Activated CD8-positive, alpha-beta T cell treated with anti-CD3 and anti-CD28 coated beads for 36 hours (primary cell): ENCODE measurements at regions not wholly inside any gene's neighbourhood (a gene's known extent, or its start where the extent isn't known, plus 50 kb on each side); places are given as distances from the start of the nearest gene placed in this dataset.
"Not testable (repeated sequence)": the region's sequence is repeated elsewhere in the genome, so short reads cannot be mapped to it uniquely, and the experiment has no call there.

Source experiments
- ATAC-seq: fragments of 200-7000 bp; cut with Tn5 transposase; one replicate; pipeline ENCODE4 v1.10.0; 2021; ENCODE audit warnings: mild to moderate bottlenecking, moderate library complexity
- CTCF ChIA-PET: fragments of 350-600 bp; sonication (Branson Sonifier 250); formaldehyde crosslinking; loops from one replicate; lab custom pipeline; 2021; ENCODE audit warnings: antibody characterized with exemption; lab: Charles Lee
- POLR2A ChIA-PET: fragments of 350-600 bp; sonication (Branson Sonifier 250); formaldehyde crosslinking; loops from one replicate; lab custom pipeline; 2021; ENCODE audit warnings: antibody characterized with exemption; lab: Charles Lee
- DNase-seq: peaks from one replicate; pipeline ENCODE4 v3.0.0-alpha.2; 2020
- H3K27ac Mint-ChIP-seq: one replicate; pipeline ENCODE4 v1.8.0; 2021; ENCODE audit warnings: mild to moderate bottlenecking, mixed read lengths
- H3K27me3 Mint-ChIP-seq: one replicate; pipeline ENCODE4 v1.8.0; 2021; ENCODE audit warnings: mixed read lengths
- H3K36me3 Mint-ChIP-seq: one replicate; pipeline ENCODE4 v1.8.0; 2021; ENCODE audit warnings: low read depth, mixed read lengths
- H3K4me1 Mint-ChIP-seq: one replicate; pipeline ENCODE4 v1.8.0; 2021; ENCODE audit warnings: low read depth, mixed read lengths
- H3K4me3 Mint-ChIP-seq: one replicate; pipeline ENCODE4 v1.8.0; 2021; ENCODE audit warnings: mild to moderate bottlenecking, moderate library complexity, mixed read lengths
- H3K9me3 Mint-ChIP-seq: one replicate; pipeline ENCODE4 v1.8.0; 2021; ENCODE audit warnings: mixed read lengths
- CTCF ChIP-seq: fragments of 200-600 bp; IDR thresholded peaks from one replicate; pipeline ENCODE4 v1.8.0; 2022; ENCODE audit warnings: antibody characterized with exemption, mild to moderate bottlenecking
- intact Hi-C: fragments of 100-400 bp; cut with micrococcal nuclease; formaldehyde crosslinking; loops from one replicate; pipeline ENCODE4 v1.10.0; 2022

DNA sequence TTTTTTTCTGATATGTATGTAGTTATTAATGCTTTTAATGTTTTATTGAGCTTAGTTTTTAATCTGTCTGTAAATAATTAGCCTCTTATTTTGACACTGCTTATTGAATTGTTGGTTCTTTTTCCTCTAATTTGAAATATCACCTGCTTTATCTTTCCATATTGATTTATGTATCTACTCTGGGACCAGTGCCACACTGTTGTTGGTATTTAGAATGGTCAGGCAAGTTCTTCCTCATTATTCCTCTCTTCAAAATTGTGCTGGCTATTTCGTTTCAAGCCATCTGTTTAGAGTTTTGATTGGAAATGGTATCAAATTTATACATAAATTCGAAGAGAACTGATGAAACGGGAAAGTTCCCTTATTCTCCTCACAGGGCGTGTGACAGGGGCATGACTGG lies 96.8 kb upstream of the APP start:
- intact Hi-C loops: no loop called here
- DNase-seq: no peak
- Mint-ChIP-seq H3K27ac (no peak overlapping the region), H3K27me3 (peaks cover 5% of the 10 kb centered on the region), H3K9me3 (no peaks in the 10 kb centered on the region), H3K36me3 (no peaks in the 10 kb centered on the region), H3K4me1 (no peaks in the 10 kb centered on the region), H3K4me3 (no peak overlapping the region)
- ATAC-seq: no peak
- no peak for TF ChIP-seq CTCF
- POLR2A ChIA-PET: interaction anchor here (0.6 kb wide), 1 partner anchor 90 kb away, joined by 3 read pairs; no protein-coding TSS in a partner anchor
- CTCF ChIA-PET: no interaction called here

GRCh38 chr21:26246073-26246472 lies 75.5 kb upstream of the APP start:
- TF ChIP-seq CTCF: no peak
- Mint-ChIP-seq H3K27me3 (peaks cover 4% of the 10 kb centered on the region), H3K4me3 (no peak overlapping the region), H3K36me3 (no peaks in the 10 kb centered on the region), H3K4me1 (no peaks in the 10 kb centered on the region), H3K27ac (no peak overlapping the region), H3K9me3 (no peaks in the 10 kb centered on the region)
- ChIA-PET CTCF (no interaction called here), POLR2A (no interaction called here)
- ATAC-seq (no peak), DNase-seq (no peak)
- intact Hi-C loops: no loop called here

DNA sequence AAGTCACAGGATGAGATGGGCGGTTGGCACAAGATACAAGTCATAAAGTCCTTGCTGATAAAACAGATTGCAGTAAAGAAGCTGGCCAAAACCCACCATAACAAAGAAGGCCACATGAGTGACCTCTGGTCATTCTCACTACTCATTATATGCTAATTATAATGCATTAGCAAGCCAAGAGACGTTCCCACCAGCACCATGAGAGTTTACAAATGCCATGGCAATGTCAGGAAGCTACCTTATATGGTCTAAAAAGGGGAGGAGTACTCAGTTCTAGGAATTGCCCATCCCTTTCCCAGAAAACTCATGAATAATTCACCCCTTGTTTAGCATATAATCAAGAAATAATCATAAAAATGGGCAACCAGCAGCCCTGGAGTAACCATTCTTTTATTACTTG lies 74.9 kb upstream of the APP start:
- peaks cover 4% of the 10 kb centered on the region for H3K27me3 Mint-ChIP-seq
- ATAC-seq (no peak), DNase-seq (no peak)
- no peak overlapping the region for H3K27ac Mint-ChIP-seq
- no peaks in the 10 kb centered on the region for H3K9me3 Mint-ChIP-seq
- no peaks in the 10 kb centered on the region for H3K36me3 Mint-ChIP-seq
- CTCF ChIA-PET: interaction anchor here (1.0 kb wide), 1 partner anchor 364 kb away, joined by 3 read pairs; no protein-coding TSS in a partner anchor
- H3K4me1 Mint-ChIP-seq: no peaks in the 10 kb centered on the region
- intact Hi-C loops: no loop called here
- TF ChIP-seq CTCF: no peak
- POLR2A ChIA-PET: no interaction called here
- no peak overlapping the region for H3K4me3 Mint-ChIP-seq

GRCh38 chr21:26238646-26239045 lies 68.1 kb upstream of the APP start:
- CTCF ChIA-PET: no interaction called here

DNA sequence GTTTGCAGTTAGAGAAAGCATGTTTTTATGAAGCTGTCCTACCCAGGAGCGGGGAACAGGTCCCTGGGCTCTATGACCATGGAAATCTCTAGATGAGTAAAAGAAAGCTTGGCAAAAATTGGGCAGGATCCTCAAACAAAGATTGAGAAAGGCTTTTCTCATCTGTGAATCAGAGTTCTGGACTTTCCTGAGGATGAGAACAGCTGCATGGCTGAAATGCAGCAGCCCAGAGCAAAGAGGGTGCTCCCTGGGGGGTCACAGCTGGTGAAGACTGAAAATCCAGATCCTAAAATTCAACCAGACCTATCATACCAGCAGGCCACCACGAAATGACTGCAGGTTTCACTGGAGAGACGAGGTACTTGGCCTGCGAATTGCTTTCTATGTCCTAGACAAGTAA lies 65.7 kb upstream of the APP start:
- intact Hi-C loops: no loop called here
- no peak for DNase-seq
- ChIA-PET CTCF (no interaction called here), POLR2A (no interaction called here)
- Mint-ChIP-seq H3K4me1 (no peaks in the 10 kb centered on the region), H3K36me3 (no peaks in the 10 kb centered on the region), H3K27me3 (no peaks in the 10 kb centered on the region), H3K27ac (no peak overlapping the region), H3K9me3 (no peaks in the 10 kb centered on the region), H3K4me3 (no peak overlapping the region)
- ATAC-seq: no peak
- TF ChIP-seq CTCF: no peak

More at GRCh38 chr21:26238646-26239045, 68.1 kb upstream of the APP start:
- no peaks in the 10 kb centered on the region for H3K9me3 Mint-ChIP-seq
- TF ChIP-seq CTCF: no peak
- H3K27me3 Mint-ChIP-seq: peaks cover 2% of the 10 kb centered on the region
- H3K4me1 Mint-ChIP-seq: no peaks in the 10 kb centered on the region
- H3K36me3 Mint-ChIP-seq: no peaks in the 10 kb centered on the region
- intact Hi-C loops: no loop called here
- no peak overlapping the region for H3K27ac Mint-ChIP-seq
- ATAC-seq (no peak), DNase-seq (no peak)
- H3K4me3 Mint-ChIP-seq: no peak overlapping the region
- POLR2A ChIA-PET: no interaction called here

GRCh38 chr21:26233297-26233696 lies 62.7 kb upstream of the APP start:
- POLR2A ChIA-PET, DNase-seq, H3K27me3 Mint-ChIP-seq, H3K27ac Mint-ChIP-seq, intact Hi-C loops, H3K9me3 Mint-ChIP-seq, ATAC-seq, H3K4me1 Mint-ChIP-seq, CTCF ChIA-PET, H3K4me3 Mint-ChIP-seq, H3K36me3 Mint-ChIP-seq: not testable (repeated sequence)

GRCh38 chr21:26232491-26232890 lies 61.9 kb upstream of the APP start:
- H3K9me3 Mint-ChIP-seq, DNase-seq, H3K4me3 Mint-ChIP-seq, ATAC-seq, H3K36me3 Mint-ChIP-seq, CTCF ChIA-PET, H3K27ac Mint-ChIP-seq, POLR2A ChIA-PET, H3K27me3 Mint-ChIP-seq, H3K4me1 Mint-ChIP-seq, intact Hi-C loops: not testable (repeated sequence)
